ENCODE measurements at regions not wholly inside any gene's neighbourhood (a gene's known extent, or its start where the extent isn't known, plus 50 kb on each side); places are given as distances from the start of the nearest gene placed in this dataset.

- no peak for TF ChIP-seq FOXM1 (IDR thresholded peaks at IDR 0.05; ENCODE audit: borderline replicate concordance, low read depth)
- TF ChIP-seq RAD21 (IDR thresholded peaks at IDR 0.05; ENCODE audit: low read depth), result no peak
- no peak for TF ChIP-seq EGR1 (IDR thresholded peaks at IDR 0.05)
- TF ChIP-seq MAX (IDR thresholded peaks at IDR 0.05), result no peak
- TF ChIP-seq USF1 (IDR thresholded peaks at IDR 0.05), result no peak
- no peak for TF ChIP-seq YY1 (IDR thresholded peaks at IDR 0.05; ENCODE audit: low read depth)
- TF ChIP-seq NFIC (IDR thresholded peaks at IDR 0.05), result no peak
- TF ChIP-seq TEAD4 (IDR thresholded peaks at IDR 0.05), result no peak
- TF ChIP-seq TAF1 (IDR thresholded peaks at IDR 0.05; ENCODE audit: low read depth), result no peak
- TF ChIP-seq CREB1 (IDR thresholded peaks at IDR 0.05; ENCODE audit: low read depth), result no peak
- no peak for TF ChIP-seq CEBPB (IDR thresholded peaks at IDR 0.05)
- no peak for TF ChIP-seq TCF12 (IDR thresholded peaks at IDR 0.05; ENCODE audit: low read depth)
Observed at GRCh38 chr16:54365990-54366634, 79.5 kb upstream of the IRX3 start.

GRCh38 chr16:54363766-54364165, 77.2 kb upstream of the IRX3 start:
- TF ChIP-seq NFIC (IDR thresholded peaks at IDR 0.05) (no peak), CREB1 (IDR thresholded peaks at IDR 0.05; ENCODE audit: low read depth) (no peak)

GRCh38 chr16:54362591-54363206, 76.1 kb upstream of the IRX3 start:
- TF ChIP-seq MAX (IDR thresholded peaks at IDR 0.05) (no peak), TAF1 (IDR thresholded peaks at IDR 0.05; ENCODE audit: low read depth) (no peak), USF1 (IDR thresholded peaks at IDR 0.05) (no peak), EP300 (IDR thresholded peaks at IDR 0.05; ENCODE audit: borderline replicate concordance) (no peak)

GRCh38 chr16:54361246-54361645, 74.7 kb upstream of the IRX3 start:
- TF ChIP-seq CEBPB (IDR thresholded peaks at IDR 0.05), result no peak
- no peak for TF ChIP-seq REST (IDR thresholded peaks at IDR 0.05; ENCODE audit: low read depth)
- TF ChIP-seq TCF12 (IDR thresholded peaks at IDR 0.05; ENCODE audit: low read depth), result no peak
- TF ChIP-seq EP300 (IDR thresholded peaks at IDR 0.05; ENCODE audit: borderline replicate concordance), result no peak
- TF ChIP-seq TAF1 (IDR thresholded peaks at IDR 0.05; ENCODE audit: low read depth), result no peak
- TF ChIP-seq RAD21 (IDR thresholded peaks at IDR 0.05; ENCODE audit: low read depth), result no peak

- no peak for TF ChIP-seq USF1 (IDR thresholded peaks at IDR 0.05)
- TF ChIP-seq EP300 (IDR thresholded peaks at IDR 0.05; ENCODE audit: borderline replicate concordance), result no peak
- TF ChIP-seq FOXM1 (IDR thresholded peaks at IDR 0.05; ENCODE audit: borderline replicate concordance, low read depth), result no peak
- TF ChIP-seq ZBTB7A (IDR thresholded peaks at IDR 0.05; ENCODE audit: low read depth), result no peak
- no peak for TF ChIP-seq MAX (IDR thresholded peaks at IDR 0.05)
- no peak for TF ChIP-seq CREB1 (IDR thresholded peaks at IDR 0.05; ENCODE audit: low read depth)
- TF ChIP-seq NFIC (IDR thresholded peaks at IDR 0.05), result no peak
- TF ChIP-seq EGR1 (IDR thresholded peaks at IDR 0.05), result no peak
- TF ChIP-seq TAF1 (IDR thresholded peaks at IDR 0.05; ENCODE audit: low read depth), result no peak
- TF ChIP-seq RAD21 (IDR thresholded peaks at IDR 0.05; ENCODE audit: low read depth), result no peak
- no peak for TF ChIP-seq CEBPB (IDR thresholded peaks at IDR 0.05)
- TF ChIP-seq REST (IDR thresholded peaks at IDR 0.05; ENCODE audit: low read depth), result no peak
Observed at GRCh38 chr16:54360681-54361080, 74.1 kb upstream of the IRX3 start.

- TF ChIP-seq MAX (IDR thresholded peaks at IDR 0.05), result no peak
- no peak for TF ChIP-seq EGR1 (IDR thresholded peaks at IDR 0.05)
- TF ChIP-seq CREB1 (IDR thresholded peaks at IDR 0.05; ENCODE audit: low read depth), result no peak
- TF ChIP-seq FOXM1 (IDR thresholded peaks at IDR 0.05; ENCODE audit: borderline replicate concordance, low read depth), result no peak
- TF ChIP-seq EP300 (IDR thresholded peaks at IDR 0.05; ENCODE audit: borderline replicate concordance), result no peak
- TF ChIP-seq REST (IDR thresholded peaks at IDR 0.05; ENCODE audit: low read depth), result no peak
- TF ChIP-seq YY1 (IDR thresholded peaks at IDR 0.05; ENCODE audit: low read depth), result no peak
- no peak for TF ChIP-seq RAD21 (IDR thresholded peaks at IDR 0.05; ENCODE audit: low read depth)
- TF ChIP-seq USF1 (IDR thresholded peaks at IDR 0.05), result no peak
- TF ChIP-seq ZBTB7A (IDR thresholded peaks at IDR 0.05; ENCODE audit: low read depth), result no peak
- no peak for TF ChIP-seq TAF1 (IDR thresholded peaks at IDR 0.05; ENCODE audit: low read depth)
- no peak for TF ChIP-seq CEBPB (IDR thresholded peaks at IDR 0.05)
- no peak for TF ChIP-seq TEAD4 (IDR thresholded peaks at IDR 0.05)
- no peak for TF ChIP-seq NFIC (IDR thresholded peaks at IDR 0.05)
Observed at GRCh38 chr16:54359555-54359954, 73.0 kb upstream of the IRX3 start.
